Lung microvascular endothelial cell (primary cell): ENCODE measurements at regions not wholly inside any gene's neighbourhood (a gene's known extent, or its start where the extent isn't known, plus 50 kb on each side); places are given as distances from the start of the nearest gene placed in this dataset.

Source experiments
- DNase-seq, 2 donors: peaks; one replicate each; pipeline versions ENCODE4 v3.0.0 to v3.0.0-alpha.2; 2010; ENCODE audit warnings: low read depth in 2 of 2

DNA sequence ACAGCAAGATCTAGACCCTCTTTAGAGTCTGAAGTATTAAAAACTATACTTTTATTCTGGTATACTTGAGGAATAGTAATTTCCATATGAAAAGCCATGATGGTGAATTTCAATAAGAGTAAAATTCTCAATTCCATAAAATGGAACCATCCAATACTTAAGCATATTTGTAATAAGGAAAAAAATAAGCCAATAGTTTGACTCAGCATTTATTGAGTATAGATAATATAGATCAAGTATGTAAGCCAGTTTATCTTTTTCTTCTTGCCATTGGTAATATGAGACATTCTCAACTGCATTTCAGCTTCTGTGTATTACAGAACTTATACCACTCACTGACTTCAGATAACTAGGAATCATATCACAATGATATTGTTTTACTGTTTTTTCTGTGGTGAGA is 361.0 kb downstream of the SLCO4C1 start:
- no peak for DNase-seq

DNA sequence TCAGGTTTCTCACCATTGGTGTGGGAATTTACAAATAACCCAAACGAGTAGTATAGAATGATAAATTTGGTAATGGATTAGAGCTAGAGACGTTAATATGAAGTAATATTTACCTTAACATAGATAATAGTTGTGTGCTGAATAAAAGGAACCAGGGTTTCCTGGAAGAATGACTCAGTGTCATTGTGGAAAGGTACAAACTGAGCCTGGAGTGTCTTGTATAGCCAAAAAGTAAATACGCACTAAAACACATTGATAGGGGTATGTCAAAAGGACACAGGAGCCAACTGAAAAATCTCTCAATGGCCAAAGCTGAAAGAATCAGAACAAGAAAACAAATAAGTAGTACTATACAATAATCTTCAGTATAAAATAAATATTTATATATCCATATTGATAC is 363.5 kb downstream of the SLCO4C1 start:
- DNase-seq = no peak

DNA sequence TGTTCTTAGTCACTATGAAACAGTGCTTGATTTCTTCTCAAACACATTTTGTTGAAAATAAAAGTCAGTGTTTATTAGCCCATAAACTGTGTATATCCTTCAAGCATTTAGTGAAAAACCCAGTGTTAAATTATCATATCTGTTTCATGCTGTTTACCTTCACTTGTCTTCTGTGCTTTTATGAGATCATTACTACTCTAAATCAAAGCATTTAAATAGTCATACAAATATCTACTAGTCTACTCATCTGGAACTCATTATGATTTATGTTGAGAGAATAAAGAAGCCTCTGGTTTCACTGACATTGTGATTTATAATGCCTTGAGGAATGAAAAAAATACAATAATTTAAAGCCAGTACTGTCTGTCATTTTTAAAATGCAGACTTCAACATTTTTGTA is 366.5 kb downstream of the SLCO4C1 start:
- DNase-seq = no peak

DNA sequence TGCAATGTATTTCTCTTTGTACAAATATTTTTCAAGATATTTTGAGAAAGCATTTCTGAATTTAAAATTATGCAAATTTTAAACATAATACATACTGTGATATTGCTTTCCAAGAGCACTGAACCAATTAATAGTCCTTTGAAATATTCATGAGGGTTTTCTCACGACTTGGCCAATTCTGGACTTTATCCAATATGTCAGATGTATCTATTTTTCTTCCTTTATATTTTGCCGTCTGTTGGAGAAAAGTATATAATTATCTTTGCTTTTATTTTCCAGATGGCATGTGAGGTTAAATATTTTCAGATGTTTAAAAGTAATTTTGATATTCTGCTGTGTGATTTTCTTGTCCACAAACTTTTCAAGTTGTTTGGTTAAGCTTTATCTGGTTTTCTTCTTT is 378.9 kb downstream of the SLCO4C1 start:
- DNase-seq = no peak

DNA sequence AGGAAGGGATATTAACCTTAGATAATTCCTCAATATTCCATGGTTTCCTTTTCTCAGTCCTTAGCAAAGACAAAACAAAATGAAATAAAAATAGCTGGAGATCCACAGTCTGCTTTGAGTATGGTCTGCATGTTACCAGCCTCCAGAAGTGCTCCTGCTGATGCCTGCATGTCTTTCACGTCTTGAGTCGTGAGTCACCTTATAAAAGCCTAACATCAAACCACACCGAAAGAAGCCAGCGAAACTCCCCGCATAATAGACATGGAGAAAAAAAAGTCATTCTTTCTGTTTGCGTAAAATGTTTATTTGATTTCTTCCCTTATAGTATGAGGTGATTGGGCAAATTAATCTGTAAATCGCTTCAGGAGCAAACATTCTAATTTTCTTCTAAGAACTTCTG is 380.5 kb downstream of the SLCO4C1 start:
- no peak for DNase-seq

DNA sequence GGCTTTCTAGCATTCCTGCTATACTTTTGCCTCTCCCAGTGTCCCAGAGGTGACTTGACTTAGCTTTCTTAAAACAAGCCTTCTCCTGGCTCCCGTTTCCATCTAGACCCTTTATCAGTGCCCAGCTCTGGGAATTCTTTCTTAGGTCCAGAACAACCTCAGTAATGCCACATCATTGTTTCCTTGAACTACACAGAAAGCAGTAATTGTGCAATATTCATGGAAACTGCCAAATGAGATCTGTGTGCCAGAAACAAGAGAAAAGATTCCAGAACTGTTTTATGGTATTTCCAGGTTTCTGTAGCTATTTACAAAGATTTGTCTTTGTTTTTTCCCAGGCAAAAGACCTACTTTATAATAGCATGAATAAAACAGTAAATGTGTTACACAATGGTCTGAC is 391.3 kb downstream of the SLCO4C1 start:
- peak in 1 of 2 donors; percentile 3 for DNase-seq

DNA sequence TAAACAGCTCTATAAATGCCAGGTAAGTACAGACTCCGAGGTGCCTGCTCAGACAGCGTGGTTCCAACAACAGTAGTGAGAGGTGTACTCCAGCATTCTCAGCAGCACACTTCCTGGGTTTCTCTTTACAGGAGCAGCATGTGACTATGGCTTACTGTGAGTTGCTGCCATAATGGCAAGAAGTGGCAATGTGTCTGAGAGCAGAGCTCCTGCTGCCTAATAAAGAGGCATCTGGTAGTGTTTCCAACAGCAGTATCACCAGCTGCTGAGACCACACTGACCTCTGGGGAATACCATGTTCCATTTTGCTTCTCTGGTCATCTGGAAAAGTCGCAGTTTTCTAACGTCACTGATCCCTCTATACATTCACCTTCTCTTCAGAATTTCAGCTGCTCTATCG is 398.2 kb downstream of the SLCO4C1 start:
- no peak for DNase-seq

DNA sequence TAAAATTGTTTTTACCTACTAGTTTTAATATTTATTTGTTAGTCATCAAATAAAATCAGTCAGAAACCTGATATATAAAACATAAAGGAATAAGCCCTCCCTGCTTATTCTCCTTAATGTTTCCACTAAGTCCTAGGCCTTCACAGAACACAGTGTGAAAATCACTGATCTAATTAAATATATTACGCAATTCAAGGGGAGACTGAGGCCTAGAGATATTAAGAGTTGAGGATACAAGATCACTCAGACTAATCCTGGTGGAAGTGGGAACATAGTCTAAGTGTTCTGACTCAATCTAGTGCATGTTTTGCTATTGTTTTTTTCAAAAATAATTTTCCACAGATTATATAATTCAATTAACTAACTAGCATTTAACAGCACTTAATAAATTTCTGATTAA is 401.1 kb downstream of the SLCO4C1 start:
- no peak for DNase-seq

DNA sequence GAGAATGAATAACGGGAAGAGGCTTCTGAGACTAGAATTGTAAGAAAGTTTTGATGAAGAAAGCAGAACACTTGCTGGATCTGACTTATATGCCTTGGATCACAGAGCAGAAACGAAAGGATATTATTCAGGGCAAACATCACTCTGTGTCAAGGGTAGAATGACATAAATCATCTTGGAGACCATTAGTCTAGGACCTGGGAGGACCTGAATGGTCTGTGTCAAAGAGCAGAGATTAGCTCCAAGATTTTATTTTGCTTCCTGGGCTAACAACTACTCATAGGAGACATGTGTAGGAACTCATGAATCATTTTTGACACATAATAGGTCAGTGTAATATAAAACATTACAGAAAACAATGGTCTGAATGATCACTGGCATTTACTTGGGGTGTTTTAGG is 417.9 kb downstream of the SLCO4C1 start:
- no peak for DNase-seq

DNA sequence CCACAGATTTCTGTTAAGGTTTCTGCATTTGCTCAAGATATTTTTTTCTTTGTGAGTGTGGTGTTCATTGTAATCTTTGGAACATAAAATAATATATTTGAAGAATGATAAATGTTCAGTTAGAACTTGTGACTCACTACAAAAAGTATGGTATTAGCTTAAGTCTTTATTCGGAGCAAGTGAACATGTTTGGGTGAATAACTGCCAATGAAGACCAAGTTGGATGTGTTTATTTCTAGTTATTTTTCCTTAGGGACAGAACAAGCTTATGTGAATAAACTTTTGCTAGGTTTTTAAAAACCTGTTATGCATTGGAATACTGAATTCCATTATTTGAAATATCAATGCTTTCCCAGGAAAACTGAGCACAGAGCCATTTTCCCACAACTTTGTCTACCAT is 418.6 kb downstream of the SLCO4C1 start:
- no peak for DNase-seq

DNA sequence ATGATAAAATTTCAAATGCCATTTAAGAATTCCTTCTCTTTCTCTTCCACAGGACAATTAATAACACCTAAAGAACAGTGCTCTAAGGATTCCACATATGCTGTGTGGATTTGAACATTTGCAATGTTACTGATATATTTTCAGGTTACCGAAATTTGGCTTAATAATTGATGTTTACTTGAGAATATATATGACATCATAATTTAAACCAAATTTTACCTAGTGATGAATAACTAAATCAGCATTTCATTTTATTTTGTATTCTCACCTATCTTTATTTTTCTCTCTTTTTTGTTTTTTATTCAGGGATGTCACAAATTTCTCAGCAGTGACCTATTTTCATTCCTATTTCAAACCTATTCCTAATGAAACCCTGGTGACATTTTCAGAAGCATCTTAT is 429.6 kb downstream of the SLCO4C1 start:
- DNase-seq = no peak

DNA sequence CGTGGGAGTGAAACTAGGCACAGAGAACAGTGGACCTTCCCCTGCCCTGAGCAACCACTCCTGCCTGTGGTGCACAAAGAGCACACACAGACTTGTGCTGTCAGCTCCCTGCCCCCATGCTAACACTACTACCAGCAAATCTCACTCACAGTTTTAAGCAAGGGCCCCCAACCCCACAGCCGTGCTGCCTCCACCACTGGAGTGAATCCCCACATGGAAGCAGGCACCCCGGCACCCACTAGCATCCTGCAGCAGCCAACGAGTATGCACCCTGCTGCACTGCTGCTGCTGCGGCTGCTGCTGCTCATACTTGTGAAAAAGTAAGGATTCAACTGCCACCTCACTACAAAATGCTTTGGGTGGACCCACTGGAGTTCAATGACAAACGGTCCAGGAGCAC is 435.5 kb downstream of the SLCO4C1 start:
- DNase-seq = no peak

DNA sequence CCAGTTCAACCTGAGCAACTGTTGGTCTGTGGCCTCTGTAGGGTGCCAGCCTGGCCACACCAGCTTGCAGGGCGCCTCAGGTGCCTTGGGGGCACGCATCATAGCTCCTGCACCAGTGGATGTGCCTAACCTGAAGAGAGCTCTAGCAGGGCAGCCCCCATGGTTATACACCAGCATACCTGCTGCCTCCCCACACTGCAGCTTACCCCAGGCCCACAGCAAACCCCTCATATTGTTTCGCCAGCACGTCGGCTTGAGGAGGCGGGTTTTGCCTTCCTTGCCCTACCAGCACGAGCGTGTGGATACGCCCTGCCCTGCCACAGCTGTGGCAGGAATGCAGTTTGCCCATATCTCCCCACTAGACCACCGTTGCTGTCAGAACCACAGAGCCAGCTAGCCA is 435.9 kb downstream of the SLCO4C1 start:
- no peak for DNase-seq

DNA sequence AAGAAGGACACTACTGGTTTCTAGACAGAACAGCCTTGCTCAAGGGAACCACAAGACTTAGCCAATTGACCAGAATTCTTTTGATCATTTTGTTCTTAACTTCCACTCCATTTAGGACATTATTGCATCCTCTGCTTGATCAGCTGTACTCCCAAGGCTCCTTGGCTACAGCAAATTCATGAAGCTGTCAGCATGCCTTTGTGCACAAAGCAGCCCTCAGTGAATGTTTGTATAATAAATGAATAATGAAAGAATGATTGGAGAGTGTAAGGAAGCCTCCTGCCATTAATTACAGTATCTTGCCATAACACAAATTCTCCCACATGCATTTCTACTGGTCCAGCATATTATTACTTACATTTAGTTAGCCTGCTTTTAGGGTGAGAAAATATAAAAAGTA is 449.6 kb downstream of the SLCO4C1 start:
- DNase-seq = no peak

DNA sequence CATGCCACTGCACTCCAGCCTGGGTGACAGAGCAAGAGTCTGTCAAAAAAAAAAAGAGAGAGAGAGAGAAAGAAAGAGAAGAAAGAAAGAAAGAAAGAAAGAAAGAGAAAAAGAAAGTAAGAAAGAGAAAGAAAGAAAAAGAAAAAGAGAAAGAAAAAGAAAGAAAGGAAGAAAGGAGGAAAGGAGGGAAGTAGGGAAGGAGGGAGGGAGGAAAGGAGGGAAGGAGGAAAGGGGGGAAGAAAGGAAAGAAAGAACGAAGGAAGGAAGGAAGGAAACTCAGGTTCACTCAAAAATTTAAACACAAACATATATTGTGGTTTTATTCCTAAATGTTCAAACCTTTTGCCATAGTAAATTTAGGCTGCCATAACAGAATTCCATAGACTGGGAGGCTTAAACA is 453.0 kb downstream of the SLCO4C1 start:
- DNase-seq = no peak

DNA sequence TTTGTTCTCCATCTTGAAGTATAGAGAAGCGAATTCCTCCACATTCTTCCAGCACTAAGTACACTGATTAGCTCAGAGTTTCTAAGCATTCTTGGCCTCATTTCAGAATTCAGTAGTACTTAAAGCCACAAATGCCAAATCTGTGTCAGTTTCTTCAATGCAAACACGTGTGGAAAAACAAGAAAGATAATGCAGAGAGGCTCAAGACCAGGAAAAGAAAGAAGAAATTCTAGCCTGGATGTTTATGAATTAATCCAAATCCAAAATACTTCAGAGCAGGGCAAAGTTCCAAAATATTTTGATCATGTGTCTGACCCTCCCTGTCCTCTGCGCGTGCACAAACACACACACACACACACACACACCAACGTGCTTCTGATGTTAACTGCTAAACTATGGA is 457.6 kb downstream of the SLCO4C1 start:
- no peak for DNase-seq

DNA sequence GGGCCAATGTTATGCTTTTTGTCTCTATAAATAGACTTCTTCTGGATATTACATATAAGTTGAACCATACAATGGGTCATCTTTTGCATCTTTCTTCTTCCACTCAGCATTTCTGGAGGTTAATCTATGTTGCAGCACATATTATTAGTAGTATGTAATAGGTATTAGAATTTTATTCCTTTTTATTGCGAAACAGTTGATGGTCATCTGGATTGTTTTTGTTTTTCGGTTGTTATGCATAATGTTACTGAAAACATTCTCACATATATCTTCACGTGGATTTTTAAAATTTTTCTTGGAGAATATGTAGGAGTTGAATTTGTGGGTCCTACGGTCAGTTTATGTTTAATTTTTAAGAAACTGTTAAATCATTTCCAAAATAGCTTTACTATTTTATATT is 466.8 kb downstream of the SLCO4C1 start:
- DNase-seq = no peak

DNA sequence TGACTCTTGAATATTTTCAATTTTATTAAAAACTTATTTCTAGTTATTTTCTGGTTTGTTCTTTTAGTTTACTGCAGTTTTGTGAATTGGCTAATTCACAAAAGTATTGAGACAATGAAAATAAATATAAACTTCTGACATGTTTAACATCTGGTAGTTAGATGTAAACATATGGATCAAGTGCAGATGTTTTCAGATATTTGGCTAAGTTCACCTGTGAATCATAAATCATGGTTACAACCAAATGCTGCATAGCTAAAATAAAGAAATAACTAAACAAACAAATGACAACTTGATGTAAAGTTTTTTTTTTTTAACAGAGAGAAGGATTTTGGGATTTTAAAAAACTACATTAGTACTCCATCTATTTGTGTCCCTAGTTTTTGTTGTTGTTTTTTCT is 484.6 kb downstream of the SLCO4C1 start:
- DNase-seq = no peak

DNA sequence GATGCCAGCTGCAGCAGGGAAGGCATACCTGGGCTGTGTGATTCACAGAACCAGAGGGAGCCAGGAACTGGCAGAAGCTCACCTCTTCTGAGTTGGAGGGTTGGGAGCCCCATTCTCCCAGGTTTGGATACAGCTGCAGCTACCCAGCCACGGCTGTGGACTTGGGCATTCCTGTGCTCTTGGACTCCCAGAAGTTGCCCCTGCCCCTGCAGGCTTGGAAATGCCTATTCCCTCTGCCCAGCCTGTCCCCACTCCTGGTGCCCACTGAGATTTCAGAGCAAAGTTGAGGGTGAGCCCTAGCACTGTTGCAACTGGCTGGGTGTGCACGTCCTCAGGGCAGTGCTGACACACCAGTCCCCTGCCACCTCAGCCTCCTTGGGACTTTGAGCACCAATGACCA is 489.7 kb downstream of the SLCO4C1 start:
- no peak for DNase-seq

DNA sequence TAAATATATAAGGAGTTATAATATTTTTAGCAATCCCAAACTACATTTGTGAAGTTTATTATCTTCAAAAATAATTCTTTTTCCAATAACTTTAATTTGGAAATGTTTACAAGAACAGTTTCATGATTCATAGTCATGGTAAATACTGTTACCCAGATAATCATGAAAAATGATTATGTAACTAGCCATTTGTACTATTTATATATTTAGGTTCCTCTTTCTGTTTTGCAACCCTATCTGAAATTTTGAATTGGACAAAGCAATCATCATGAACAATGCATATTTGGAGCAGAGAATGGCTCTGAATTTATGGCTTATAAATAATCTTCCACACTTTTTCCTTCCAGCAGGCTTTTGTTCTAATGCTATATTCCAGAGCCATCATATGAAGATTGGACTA is 499.7 kb downstream of the SLCO4C1 start:
- no peak for DNase-seq

DNA sequence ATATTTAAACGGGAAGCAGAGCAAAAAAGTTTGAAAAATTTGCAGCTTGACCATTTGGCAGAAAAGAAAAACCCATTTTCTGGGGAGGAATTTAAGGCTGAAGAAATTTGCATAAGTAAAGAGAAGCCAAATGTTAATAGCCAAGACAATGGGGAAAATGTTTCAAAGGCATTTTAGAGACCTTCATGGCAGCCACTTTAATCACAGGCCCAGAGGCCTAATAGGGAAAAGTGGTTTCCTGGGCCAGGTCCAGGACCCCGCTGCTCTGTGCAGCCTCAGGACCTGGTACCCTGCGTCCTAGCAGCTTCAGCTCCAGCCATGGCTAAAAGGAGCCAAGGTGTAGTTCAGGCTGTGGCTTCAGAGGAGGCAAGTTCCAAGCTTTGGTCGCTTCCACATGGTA is 507.3 kb downstream of the SLCO4C1 start:
- DNase-seq = no peak

DNA sequence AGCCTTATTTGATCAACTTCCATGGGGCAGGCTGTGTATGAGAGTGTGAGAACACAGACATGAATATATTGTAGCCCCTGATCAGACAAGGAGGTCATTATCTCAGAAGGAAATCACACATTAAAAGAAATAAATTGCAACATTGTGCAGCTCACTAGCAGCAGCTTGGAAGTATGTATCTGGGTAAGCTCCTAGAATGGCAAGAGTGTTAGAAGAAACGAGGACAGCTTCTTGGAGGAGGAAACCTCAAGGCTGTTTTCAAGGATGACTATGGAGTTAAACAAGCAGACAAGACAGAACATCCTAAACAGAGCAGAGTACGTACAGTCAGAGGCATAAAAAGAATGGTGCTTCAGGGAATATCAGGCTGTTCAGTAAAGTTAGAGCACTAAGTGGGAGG is 511.0 kb downstream of the SLCO4C1 start:
- DNase-seq = no peak

DNA sequence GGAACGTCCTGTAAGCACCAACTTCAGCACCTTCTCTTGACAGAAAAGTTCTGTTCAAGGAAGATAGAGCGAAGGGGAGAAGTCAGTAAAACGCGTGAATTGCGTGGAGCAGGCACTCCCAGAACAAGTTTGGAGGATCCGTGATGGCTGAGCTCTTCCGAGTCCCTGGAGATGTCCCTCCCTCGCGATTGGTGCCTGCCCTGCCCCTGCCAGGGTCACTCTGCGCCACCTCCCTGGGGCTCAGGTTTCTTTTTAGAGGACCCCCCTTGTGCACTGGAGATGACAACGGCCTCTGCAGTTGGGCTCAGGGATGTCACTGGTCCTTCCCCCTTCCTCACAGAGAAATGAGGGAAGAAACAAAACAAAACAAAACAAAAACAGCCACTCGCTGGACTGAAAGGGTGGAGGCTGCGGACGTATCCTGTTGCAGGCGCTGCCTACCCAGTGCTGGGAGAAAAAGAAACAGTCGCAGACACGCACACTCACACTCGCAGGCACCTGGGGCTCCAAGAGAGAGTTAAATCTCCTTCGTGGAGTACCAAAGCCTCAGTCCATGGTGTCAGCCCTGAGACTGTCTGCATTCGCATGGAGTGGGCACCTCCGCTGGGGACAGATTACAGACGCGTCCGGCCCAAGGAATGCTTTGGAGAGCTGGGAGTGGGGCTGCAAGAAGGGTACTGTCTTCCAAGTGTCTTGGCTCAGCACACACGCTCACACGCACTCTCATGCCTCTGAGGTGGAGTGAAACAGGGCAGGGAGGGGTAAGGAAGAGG is 512.7 kb downstream of the SLCO4C1 start:
- no peak for DNase-seq
